Erythroblast (primary cell): ENCODE measurements at regions not wholly inside any gene's neighbourhood (a gene's known extent, or its start where the extent isn't known, plus 50 kb on each side); places are given as distances from the start of the nearest gene placed in this dataset.

ENCODE experiments used
- GATA1 ChIP-seq: IDR thresholded peaks from 2 replicates; pipeline ENCODE4 v1.6.1; 2011; ENCODE audit warnings: low read depth, mild to moderate bottlenecking, control low read depth, low read length, moderate library complexity
- POLR2A ChIP-seq: IDR thresholded peaks from 2 replicates; pipeline ENCODE4 v1.6.1; 2011; ENCODE audit warnings: mild to moderate bottlenecking, low read length

DNA sequence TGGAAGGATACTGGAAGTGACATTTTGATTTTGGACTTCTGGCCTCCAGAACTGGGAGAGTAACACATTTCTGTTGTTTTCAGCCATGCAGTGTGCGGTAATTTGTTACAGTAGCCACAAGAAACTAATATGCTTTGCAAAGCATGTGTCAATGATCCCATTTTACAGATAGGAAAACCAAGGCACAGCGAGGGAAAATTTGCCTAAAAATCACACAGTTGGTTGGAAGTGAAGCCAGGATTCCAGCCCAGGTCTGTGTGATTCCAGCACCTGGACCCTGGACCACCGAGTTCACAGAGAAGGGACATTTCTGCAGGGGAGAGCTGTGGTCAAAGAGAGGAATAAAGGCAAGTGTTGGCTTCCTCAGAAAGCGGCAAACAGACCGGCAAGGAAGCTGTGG, 106.7 kb upstream of the MED13L start:
- no peak for TF ChIP-seq POLR2A
- TF ChIP-seq GATA1: no peak
